ENCODE measurements at regions not wholly inside any gene's neighbourhood (a gene's known extent, or its start where the extent isn't known, plus 50 kb on each side); places are given as distances from the start of the nearest gene placed in this dataset.

DNA sequence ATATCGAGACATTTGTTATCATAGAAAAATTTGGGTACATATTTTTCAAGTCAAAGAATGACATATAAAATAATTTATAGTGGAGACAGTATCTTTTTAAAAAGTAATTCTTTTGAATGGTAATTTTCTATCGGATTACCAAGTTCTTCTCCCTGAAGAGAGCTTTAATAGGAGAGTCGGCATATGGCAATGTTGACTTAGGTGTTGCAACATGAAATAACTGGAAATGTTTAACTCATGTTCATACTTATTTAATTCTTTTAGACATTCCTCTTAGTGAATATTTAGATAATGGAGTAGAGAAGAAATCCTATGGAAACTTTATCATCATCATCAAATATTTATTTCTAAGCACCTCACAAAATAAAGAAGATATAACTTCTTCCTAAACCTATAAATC, 118.2 kb upstream of the CTNND2 start:
- no peak for DNase-seq (ENCODE audit: low read depth in 2 of 2)

DNA sequence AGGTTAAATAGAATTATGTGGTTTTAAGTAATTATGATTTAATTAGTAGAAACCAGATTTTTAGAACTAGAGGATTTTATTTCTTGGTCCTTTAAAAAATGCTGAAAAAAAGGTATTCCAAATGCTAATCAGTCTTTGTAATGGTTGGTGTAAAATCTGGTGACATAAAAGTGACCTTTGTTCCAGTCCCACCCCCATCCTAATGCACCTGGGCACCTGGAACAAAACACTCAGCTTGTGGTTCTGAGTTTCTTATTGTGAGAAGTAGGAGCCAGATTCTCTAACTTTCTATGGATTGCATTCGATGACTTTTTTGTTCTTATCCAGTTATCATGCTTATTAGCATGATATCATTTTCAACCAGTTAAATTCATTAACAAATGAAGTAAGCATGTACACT, 115.1 kb upstream of the CTNND2 start:
- no peak for DNase-seq (ENCODE audit: low read depth in 2 of 2)

- no peak for DNase-seq (ENCODE audit: low read depth in 2 of 2)
Measured at GRCh38 chr5:12017007-12017406, 112.8 kb upstream of the CTNND2 start.

DNA sequence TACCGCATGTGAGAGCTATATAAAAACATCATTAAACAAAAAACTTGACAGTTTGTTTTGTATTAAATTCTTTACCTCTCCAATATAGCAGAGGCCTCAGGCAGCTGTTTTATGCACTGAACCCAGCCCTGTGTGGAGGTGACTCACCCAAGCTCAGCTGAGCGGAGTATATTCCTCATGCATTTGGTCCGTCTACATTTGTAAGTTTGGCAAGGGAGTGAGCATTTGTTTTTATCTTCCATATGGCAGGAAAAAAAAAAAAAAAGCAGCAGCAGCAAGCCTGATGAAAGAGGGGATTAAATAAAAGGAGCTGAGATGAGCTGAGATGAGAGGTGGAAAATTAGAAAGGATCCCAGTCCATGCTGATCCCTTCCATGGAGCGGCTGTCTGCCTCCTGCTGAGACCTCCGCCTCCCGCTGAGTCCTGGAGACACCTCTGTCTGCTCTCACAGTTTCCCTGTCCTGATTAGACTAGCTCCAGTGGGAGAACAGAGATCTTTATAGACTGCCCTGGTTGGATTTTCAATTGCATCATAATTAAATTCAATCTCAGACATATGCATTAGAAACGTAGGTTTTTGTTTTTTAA, 112.0 kb upstream of the CTNND2 start:
- no peak for DNase-seq (ENCODE audit: low read depth in 2 of 2)

DNA sequence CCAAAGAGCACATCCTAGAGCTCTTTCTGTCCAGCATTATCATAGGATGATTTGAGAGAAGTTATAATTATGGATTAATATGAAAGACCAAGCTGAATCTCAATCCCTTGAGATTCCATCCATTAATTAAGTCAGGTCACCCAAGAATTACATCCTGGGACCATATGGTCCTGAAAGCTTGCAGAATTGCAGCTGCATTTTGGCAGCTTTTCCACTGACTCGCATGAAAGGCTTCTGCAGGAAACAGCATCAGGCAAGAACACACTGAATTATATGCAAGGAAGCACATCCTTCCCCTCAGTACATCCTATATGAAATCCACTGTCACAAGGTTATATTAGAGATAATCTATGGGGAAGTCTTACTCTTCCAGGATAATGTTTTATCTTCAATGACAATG, 109.1 kb upstream of the CTNND2 start:
- DNase-seq (ENCODE audit: low read depth in 2 of 2), result no peak

GRCh38 chr5:12003680-12004079, 99.4 kb upstream of the CTNND2 start:
- no peak for DNase-seq (ENCODE audit: low read depth in 2 of 2)

DNA sequence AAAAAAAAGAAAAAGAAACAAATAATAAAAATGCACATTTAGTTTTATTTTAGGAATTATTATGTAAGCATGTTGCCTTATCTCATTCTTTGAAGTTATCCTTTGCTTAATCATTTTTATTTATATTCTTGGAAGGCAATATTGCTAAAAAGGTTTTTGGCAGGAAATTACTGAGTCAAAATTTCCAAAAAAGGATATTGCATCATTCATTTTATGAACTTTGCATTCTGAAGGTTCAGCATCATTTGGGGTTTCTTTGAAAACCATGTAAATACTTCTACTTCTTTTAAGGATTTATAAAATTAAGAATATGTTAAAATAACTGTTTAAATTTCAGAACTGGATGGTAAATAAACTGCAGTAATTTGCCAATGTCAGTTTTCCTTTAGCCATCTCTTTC, 94.2 kb upstream of the CTNND2 start:
- no peak for DNase-seq (ENCODE audit: low read depth in 2 of 2)

- no peak for DNase-seq (ENCODE audit: low read depth in 2 of 2)
Measured at GRCh38 chr5:11997942-11998341, 93.7 kb upstream of the CTNND2 start.

DNA sequence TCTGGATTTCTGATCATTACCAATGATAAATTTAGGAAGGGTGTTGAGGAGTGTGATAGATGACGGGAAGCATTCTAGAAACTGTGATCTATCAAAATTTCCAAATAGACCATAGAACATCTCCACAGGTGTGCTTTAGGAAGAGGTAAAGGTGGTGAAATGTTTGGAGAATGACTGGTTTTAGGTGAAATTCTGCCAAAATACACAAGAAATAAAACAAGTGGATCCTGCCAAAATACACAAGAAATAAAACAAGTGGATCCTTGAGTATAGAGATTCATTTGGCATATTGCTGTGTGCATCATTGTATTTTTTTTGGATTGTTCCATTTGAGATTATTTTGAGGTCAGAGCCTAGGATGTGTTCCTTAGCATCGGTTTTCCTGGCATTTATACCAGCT, 88.3 kb upstream of the CTNND2 start:
- no peak for DNase-seq (ENCODE audit: low read depth in 2 of 2)

DNA sequence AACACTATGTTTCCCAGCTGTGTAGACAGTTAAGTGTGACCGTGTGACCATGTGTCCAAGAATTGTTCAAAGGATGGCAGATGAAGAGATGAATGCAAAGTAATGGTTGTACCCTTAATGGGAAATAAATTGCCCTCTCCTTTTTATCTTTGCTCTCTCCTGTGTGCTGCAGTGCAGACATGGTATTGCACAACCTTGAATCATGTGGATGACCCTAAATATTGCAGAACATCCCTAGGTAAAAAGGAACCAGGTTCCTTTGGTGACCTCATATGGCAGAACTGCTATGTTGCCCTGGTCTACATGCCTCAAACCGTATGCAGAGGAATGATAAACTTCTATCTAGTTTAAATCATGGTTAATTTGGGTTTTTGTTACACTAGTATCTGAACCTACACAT, 81.7 kb upstream of the CTNND2 start:
- DNase-seq (ENCODE audit: low read depth in 2 of 2), result no peak

DNA sequence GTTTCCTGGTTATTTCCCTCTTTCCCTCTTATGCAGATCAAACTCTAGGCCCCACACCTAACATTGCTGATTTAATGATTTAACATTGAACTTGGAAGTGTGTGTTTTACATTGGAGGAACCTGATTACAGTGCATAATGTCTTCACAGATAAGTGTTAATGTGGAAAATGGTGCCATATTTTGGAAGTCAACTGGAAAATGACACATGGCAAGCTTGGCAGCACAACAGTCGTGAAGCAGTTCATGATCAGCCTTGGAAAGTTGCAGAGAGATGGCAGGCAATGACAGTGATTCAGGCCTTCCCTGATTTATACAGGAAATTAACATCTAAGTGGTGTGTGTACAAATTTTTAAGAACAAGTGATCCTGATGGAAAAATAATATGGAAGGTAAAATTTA, 80.0 kb upstream of the CTNND2 start:
- no peak for DNase-seq (ENCODE audit: low read depth in 2 of 2)

GRCh38 chr5:11981986-11982385, 77.7 kb upstream of the CTNND2 start:
- DNase-seq (ENCODE audit: low read depth in 2 of 2), result no peak

- no peak for DNase-seq (ENCODE audit: low read depth in 2 of 2)
Measured at GRCh38 chr5:11977904-11978303, 73.7 kb upstream of the CTNND2 start.

DNA sequence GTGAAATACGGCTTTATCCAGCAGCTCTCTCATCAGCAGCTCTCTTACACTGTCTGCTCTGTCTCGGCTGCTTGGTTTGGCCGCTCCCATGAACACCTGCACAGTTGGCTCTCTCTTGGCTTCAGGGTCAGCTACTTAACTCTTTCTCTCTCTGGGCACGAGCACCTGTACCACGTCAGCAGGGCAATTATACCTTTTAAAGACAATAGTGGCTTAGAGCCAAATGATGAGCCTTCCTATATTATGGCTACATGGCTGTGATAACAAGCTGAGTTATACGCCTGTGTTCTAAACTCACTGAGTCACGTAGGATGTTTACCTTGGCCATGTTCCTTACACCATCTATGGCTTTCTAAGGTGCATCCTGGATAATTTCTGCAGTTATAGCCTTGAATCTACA, 69.2 kb upstream of the CTNND2 start:
- DNase-seq (ENCODE audit: low read depth in 2 of 2), result no peak

DNA sequence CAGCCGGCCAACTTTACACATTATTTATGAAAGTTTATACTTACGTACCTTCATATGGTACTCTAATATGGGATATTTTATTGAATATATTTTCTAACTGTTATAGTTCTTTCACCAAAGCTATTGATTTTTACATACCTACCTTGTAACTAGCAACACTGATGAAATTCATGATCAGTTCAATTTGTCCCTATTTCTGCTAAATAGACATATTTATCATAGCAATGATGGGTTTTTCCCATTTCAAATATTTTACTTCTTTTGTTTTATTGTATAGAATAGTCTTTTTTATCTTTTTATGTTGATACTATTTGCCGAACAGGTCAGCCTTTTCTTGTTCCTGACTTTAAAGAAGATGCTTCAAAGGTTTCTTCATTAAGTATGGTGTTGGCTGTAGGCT, 59.0 kb upstream of the CTNND2 start:
- no peak for DNase-seq (ENCODE audit: low read depth in 2 of 2)

DNA sequence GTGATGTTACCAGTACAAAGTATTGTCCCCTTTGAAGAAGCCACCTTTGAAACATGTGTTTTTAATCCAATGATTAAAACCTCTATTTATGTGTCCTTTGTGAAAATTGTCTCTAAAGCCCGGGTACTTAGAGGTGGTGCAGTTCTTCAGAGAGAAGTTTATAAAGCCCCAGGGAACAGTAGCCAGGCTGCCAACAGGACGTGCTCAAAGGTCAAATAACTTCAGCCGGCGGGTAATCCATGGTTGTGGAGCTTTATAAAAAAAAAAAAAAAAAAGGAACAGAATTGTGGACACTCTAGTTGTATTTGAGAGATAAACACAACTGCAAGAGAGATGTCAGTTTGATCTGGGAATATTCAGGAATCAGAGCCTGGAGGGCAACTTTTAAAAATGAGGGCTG, 57.9 kb upstream of the CTNND2 start:
- DNase-seq (ENCODE audit: low read depth in 2 of 2), result no peak

DNA sequence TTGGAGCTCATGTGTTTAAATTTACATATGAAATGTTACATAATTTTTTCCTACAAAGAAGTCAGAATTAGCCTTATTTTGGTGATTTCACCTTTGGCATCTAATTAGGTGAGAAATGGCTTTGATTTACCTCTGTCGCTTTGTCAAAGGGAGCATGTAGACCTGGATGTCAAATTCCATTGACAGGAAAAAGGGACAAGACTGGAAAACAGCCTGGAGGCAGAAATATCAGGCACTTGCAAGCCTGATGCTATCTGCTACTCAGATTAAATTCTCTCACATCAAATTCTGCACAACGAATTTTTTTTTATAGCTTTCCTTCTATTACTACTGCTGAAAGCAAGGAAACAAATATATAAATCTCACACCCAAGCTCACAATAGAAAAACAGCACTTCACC, 54.1 kb upstream of the CTNND2 start:
- DNase-seq (ENCODE audit: low read depth in 2 of 2), result no peak

- DNase-seq (ENCODE audit: low read depth in 2 of 2), result no peak
Measured at GRCh38 chr5:11955331-11955730, 51.1 kb upstream of the CTNND2 start.

All from dermis microvascular lymphatic vessel endothelial cell (primary cell).